ENCODE measurements at regions not wholly inside any gene's neighbourhood (a gene's known extent, or its start where the extent isn't known, plus 50 kb on each side); places are given as distances from the start of the nearest gene placed in this dataset.

DNA sequence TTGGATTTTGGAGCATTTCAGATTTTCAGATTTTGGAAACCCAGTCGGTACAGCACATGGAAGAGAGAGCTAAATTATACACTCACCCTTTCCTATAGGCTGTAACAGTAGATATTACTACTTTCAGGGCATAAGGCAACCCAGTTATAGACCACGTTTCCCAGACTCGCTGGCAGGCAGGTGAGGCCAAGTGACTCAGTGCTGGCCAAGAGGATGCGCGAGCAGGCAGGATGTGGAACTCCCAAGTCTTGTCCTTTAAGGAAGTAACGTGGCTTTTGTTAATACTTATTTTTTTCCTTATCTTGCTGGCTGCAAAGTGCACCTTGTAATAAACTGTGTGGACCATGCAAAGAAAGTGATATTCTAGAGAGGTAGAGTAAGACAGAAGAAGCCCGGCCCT, 1160.1 kb downstream of the GATA3 start:
- no peaks in the 10 kb centered on the region for H3K36me3 ChIP-seq
- H3K4me3 ChIP-seq (ENCODE audit: low read depth, low read length): no peak overlapping the region
- no peak for TF ChIP-seq CTCF (IDR thresholded peaks at IDR 0.05; ENCODE audit: low read depth, low read length)
- no peak for DNase-seq
- H3K27me3 ChIP-seq: no peaks in the 10 kb centered on the region
- no peaks in the 10 kb centered on the region for H3K9me3 ChIP-seq
- H3K4me1 ChIP-seq: peaks cover 6% of the 10 kb centered on the region

DNA sequence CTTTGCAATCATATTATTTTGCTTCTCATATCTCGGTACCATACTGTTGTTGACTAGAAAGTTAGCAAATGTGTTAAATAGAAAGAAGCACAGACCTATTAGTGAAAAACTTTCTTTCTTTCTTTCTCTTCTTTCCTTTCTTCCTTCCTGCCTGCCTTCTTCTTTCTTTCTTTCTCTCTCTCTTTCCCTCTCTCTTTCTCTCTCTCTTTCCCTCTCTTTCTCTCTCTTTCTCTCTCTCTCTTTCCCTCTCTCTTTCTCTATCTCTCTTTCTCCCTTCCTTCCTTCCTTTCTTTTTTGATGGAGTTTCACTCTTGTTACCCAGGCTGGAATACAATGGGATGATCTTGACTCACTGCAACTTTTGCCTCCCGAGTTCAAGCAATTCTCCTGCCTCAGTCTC, 1160.6 kb downstream of the GATA3 start:
- Histone ChIP-seq H3K9me3 (no peaks in the 10 kb centered on the region), H3K27me3 (no peaks in the 10 kb centered on the region), H3K4me3 (ENCODE audit: low read depth, low read length) (no peak overlapping the region), H3K36me3 (no peaks in the 10 kb centered on the region), H3K4me1 (peaks cover 5% of the 10 kb centered on the region)
- TF ChIP-seq CTCF (IDR thresholded peaks at IDR 0.05; ENCODE audit: low read depth, low read length): no peak
- no peak for DNase-seq

DNA sequence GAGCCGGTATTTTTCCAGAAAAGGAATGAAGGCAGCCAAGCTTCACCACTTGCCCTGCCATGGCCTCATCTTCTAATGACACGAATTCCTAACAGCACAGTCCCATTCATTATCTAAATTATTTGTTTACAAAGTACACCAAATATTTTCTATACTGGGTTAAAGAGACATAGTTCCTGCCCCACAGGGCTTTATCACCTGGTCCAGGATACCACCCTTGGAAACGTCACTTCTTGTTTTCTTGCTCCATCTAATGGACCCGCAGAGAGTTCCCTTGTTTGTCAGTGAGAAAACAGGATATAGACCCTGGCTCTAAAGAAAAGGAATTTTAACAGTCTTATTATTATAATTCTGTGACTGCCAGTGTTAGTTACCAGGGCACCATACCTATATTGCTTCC, 1165.4 kb downstream of the GATA3 start:
- Histone ChIP-seq H3K4me1 (peaks cover 13% of the 10 kb centered on the region), H3K36me3 (no peaks in the 10 kb centered on the region), H3K4me3 (ENCODE audit: low read depth, low read length) (no peak overlapping the region), H3K9me3 (no peaks in the 10 kb centered on the region), H3K27me3 (no peaks in the 10 kb centered on the region)
- no peak for TF ChIP-seq CTCF (IDR thresholded peaks at IDR 0.05; ENCODE audit: low read depth, low read length)
- DNase-seq: no peak

DNA sequence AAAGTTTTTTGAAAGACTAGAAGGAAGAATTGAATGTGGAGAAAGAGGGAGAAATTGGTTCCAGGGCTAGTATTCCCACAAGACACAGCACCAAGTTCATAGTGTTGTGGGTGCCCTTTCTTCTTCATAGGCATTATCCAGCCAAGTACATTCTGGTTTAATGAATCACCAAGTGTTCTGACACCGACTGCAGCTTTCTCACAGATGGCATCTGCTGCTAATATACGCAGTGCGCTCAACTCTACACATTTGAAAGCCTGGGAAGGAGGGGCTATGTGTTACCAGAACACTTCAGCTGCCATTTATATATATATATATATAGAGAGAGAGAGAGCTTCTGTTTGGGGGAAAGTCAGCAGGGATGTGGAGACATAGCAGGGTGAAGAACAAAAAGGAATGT, 1168.4 kb downstream of the GATA3 start:
- TF ChIP-seq CTCF (IDR thresholded peaks at IDR 0.05; ENCODE audit: low read depth, low read length): no peak

GRCh38 chr10:9227679-9228365, 1173.3 kb downstream of the GATA3 start:
- Histone ChIP-seq H3K27me3 (no peaks in the 10 kb centered on the region), H3K4me1 (peaks cover 12% of the 10 kb centered on the region), H3K4me3 (ENCODE audit: low read depth, low read length) (no peak overlapping the region), H3K9me3 (no peaks in the 10 kb centered on the region), H3K36me3 (no peaks in the 10 kb centered on the region)
- TF ChIP-seq CTCF (IDR thresholded peaks at IDR 0.05; ENCODE audit: low read depth, low read length): no peak
- DNase-seq: no peak

More for the DNA sequence above, 1168.4 kb downstream of the GATA3 start:
- no peak for DNase-seq
- H3K27me3 ChIP-seq: no peaks in the 10 kb centered on the region
- no peaks in the 10 kb centered on the region for H3K9me3 ChIP-seq
- no peak overlapping the region for H3K4me3 ChIP-seq (ENCODE audit: low read depth, low read length)
- H3K4me1 ChIP-seq: peaks cover 9% of the 10 kb centered on the region
- H3K36me3 ChIP-seq: no peaks in the 10 kb centered on the region

GRCh38 chr10:9228771-9229170, 1174.3 kb downstream of the GATA3 start:
- H3K27me3 ChIP-seq: no peaks in the 10 kb centered on the region
- H3K36me3 ChIP-seq: no peaks in the 10 kb centered on the region
- H3K9me3 ChIP-seq: no peaks in the 10 kb centered on the region
- TF ChIP-seq CTCF (IDR thresholded peaks at IDR 0.05; ENCODE audit: low read depth, low read length): no peak
- H3K4me3 ChIP-seq (ENCODE audit: low read depth, low read length): no peak overlapping the region
- peaks cover 9% of the 10 kb centered on the region for H3K4me1 ChIP-seq
- DNase-seq: no peak
